Body of pancreas (tissue), 4 donors: ENCODE measurements at regions not wholly inside any gene's neighbourhood (a gene's known extent, or its start where the extent isn't known, plus 50 kb on each side); places are given as distances from the start of the nearest gene placed in this dataset.

Experiments used
- POLR2A ChIP-seq, 3 donors: fragments of 450-650 bp; IDR thresholded peaks; one replicate each; pipeline ENCODE4 v1.6.1; 2016; ENCODE audit warnings: antibody characterized with exemption in 3 of 3, mild to moderate bottlenecking in 2 of 3
- TF ChIP-seq, protein P1 (sequence below), 7 experiments: fragments of 450-650 bp in 4 of 7; fragments of 200-600 bp in 3 of 7; sonication (generic) in 3 of 7; IDR thresholded peaks; one replicate each; pipeline ENCODE4 v1.5.1; 2016 to 2019; ENCODE audit warnings: antibody characterized with exemption in 7 of 7

DNA sequence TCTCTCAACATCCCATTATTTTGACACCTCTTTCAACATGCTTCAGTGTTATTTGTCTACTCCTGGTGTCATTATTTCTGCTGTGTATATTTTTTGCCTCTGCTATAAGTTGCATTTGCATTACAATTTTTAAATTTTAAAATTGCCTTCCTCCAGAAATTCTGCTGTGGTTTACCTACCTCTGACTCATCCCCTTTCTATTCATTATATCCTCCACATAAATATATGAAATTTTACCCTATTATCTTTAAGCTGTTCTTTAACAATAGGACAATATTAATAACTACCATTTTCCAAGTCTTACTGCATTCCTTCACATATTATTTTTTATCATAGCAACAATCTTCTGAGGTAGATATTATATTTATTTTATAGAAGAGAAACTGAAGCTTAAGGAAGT, 178.1 kb upstream of the NRIP1 start:
- TF ChIP-seq, protein P1, sequence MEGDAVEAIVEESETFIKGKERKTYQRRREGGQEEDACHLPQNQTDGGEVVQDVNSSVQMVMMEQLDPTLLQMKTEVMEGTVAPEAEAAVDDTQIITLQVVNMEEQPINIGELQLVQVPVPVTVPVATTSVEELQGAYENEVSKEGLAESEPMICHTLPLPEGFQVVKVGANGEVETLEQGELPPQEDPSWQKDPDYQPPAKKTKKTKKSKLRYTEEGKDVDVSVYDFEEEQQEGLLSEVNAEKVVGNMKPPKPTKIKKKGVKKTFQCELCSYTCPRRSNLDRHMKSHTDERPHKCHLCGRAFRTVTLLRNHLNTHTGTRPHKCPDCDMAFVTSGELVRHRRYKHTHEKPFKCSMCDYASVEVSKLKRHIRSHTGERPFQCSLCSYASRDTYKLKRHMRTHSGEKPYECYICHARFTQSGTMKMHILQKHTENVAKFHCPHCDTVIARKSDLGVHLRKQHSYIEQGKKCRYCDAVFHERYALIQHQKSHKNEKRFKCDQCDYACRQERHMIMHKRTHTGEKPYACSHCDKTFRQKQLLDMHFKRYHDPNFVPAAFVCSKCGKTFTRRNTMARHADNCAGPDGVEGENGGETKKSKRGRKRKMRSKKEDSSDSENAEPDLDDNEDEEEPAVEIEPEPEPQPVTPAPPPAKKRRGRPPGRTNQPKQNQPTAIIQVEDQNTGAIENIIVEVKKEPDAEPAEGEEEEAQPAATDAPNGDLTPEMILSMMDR (IDR thresholded peaks at IDR 0.05): no peak
- no peak for TF ChIP-seq POLR2A (IDR thresholded peaks at IDR 0.05)
